Lower lobe of right lung (tissue), 2 donors: ENCODE measurements at regions not wholly inside any gene's neighbourhood (a gene's known extent, or its start where the extent isn't known, plus 50 kb on each side); places are given as distances from the start of the nearest gene placed in this dataset.

Experiments used
- ATAC-seq, 2 donors: fragments of 200-7000 bp; cut with Tn5 transposase; one replicate each; pipeline ENCODE4 v1.9.1; 2020 to 2022; ENCODE audit warnings: mild to moderate bottlenecking in 2 of 2, moderate library complexity in 2 of 2
- DNase-seq: peaks from one replicate; pipeline ENCODE4 v3.0.0-alpha.2; 2020
- H3K27ac ChIP-seq: fragments of 200-600 bp; one replicate; pipeline ENCODE4 v1.8.0; 2022
- H3K27me3 ChIP-seq: fragments of 200-600 bp; one replicate; pipeline ENCODE4 v1.8.0; 2022; ENCODE audit warnings: low read depth
- H3K36me3 ChIP-seq: fragments of 200-600 bp; one replicate; pipeline ENCODE4 v1.8.0; 2022; ENCODE audit warnings: mild to moderate bottlenecking
- H3K4me1 ChIP-seq: fragments of 200-600 bp; one replicate; pipeline ENCODE4 v1.8.0; 2022
- H3K4me3 ChIP-seq: fragments of 200-600 bp; one replicate; pipeline ENCODE4 v1.8.0; 2022; ENCODE audit warnings: mild to moderate bottlenecking
- H3K9me3 ChIP-seq: fragments of 200-600 bp; one replicate; pipeline ENCODE4 v1.8.0; 2022
- intact Hi-C: fragments of 100-400 bp; cut with DNase I; formaldehyde crosslinking; loops from one replicate; pipeline ENCODE4 v1.11.0; 2022
- TF ChIP-seq, protein P1 (sequence below): fragments of 200-600 bp; IDR thresholded peaks from one replicate; pipeline ENCODE4 v1.8.0; 2022; ENCODE audit warnings: antibody characterized with exemption, mild to moderate bottlenecking
- donor health status: DM: no; HTN: yes; CAD: no; lungs with severe emphysema.

DNA sequence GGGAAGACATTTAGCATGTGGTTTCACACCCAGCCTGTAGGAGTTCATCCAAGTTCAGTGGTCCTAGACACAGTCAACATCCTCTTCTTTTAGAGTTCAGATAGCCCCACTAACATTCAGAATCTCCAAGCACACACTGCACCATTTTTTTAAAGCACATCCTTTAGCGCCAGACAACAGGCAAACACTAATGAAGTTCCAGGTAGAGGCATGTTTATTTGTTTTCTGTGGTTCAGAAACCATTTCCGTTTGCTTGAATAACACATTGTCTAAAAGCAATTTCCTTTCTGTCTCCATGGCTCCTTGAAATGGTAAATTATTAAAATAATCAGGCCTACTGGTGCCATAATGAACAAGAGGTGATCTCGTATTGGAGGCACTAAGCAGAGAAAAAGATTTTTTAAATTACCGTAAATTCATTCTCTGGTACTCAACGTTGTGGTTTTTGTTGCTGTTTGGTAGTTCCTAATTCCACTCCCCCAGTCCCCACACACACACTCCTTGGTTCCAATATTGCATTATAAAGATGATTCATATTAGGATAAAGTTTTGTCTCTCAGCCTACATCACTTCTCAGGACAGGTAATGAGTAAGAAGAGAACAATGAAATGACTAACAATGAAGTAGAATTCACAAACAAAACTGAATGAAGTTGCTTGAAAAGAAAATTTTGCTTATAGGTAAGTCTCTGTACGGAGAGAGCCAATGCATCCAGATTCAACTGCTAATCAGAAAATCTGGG lies 153.1 kb downstream of the PCSK1 start:
- H3K27ac ChIP-seq = no peak overlapping the region
- no peaks in the 10 kb centered on the region for H3K9me3 ChIP-seq
- intact Hi-C loops = no loop called here
- H3K4me1 ChIP-seq = no peaks in the 10 kb centered on the region
- no peaks in the 10 kb centered on the region for H3K36me3 ChIP-seq
- no peaks in the 10 kb centered on the region for H3K27me3 ChIP-seq
- TF ChIP-seq, protein P1, sequence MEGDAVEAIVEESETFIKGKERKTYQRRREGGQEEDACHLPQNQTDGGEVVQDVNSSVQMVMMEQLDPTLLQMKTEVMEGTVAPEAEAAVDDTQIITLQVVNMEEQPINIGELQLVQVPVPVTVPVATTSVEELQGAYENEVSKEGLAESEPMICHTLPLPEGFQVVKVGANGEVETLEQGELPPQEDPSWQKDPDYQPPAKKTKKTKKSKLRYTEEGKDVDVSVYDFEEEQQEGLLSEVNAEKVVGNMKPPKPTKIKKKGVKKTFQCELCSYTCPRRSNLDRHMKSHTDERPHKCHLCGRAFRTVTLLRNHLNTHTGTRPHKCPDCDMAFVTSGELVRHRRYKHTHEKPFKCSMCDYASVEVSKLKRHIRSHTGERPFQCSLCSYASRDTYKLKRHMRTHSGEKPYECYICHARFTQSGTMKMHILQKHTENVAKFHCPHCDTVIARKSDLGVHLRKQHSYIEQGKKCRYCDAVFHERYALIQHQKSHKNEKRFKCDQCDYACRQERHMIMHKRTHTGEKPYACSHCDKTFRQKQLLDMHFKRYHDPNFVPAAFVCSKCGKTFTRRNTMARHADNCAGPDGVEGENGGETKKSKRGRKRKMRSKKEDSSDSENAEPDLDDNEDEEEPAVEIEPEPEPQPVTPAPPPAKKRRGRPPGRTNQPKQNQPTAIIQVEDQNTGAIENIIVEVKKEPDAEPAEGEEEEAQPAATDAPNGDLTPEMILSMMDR = no peak
- H3K4me3 ChIP-seq = no peak overlapping the region
- ATAC-seq (no peak), DNase-seq (no peak)

DNA sequence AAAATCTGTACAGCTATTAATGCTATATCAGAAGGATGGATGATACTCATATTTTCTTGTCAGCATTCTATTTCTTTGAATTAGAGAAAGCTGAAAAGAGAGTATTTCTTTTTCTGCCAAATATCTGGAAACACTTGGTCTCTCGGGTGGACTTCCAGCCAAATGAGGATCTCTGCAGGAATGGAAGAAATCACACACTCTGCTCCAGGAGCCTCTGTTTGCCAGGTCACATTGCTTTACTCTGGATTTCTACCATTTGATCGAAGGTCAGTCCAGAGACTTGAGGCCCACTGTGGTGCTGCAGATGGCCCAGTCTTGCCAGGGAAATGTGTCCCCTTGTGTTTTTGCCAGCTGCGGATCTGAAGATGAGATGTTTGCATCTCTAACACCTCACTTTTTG lies 154.1 kb downstream of the PCSK1 start:
- no peaks in the 10 kb centered on the region for H3K4me1 ChIP-seq
- DNase-seq (no peak), ATAC-seq (no peak)
- H3K27ac ChIP-seq = no peak overlapping the region
- H3K4me3 ChIP-seq = no peak overlapping the region
- no peaks in the 10 kb centered on the region for H3K27me3 ChIP-seq
- intact Hi-C loops = no loop called here
- TF ChIP-seq, protein P1 = no peak
- no peaks in the 10 kb centered on the region for H3K9me3 ChIP-seq
- H3K36me3 ChIP-seq = no peaks in the 10 kb centered on the region

DNA sequence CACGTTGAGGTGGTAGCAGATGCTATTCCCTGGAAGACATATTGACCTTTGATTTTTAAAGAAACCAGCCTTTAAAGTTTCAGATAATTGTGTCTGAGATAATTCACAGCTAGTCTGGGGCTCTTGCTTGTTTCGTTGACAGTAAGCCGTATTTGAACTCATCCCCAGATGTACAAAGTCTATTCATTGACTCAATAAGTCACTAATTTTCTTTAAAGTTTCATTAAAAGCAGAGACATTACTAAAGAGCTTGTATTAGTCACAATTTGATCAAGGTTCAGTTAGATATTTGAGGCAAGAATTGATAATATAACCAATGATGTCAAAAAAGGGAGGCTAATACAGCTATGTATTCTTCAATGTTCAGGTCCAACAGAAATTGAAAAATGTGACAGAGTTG lies 158.0 kb downstream of the PCSK1 start:
- H3K27ac ChIP-seq = no peak overlapping the region
- H3K4me1 ChIP-seq = no peaks in the 10 kb centered on the region
- ATAC-seq = no peak
- H3K9me3 ChIP-seq = peaks cover 3% of the 10 kb centered on the region
- no peak overlapping the region for H3K4me3 ChIP-seq
- TF ChIP-seq, protein P1 = no peak
- no peak for DNase-seq
- no peaks in the 10 kb centered on the region for H3K27me3 ChIP-seq
- no peaks in the 10 kb centered on the region for H3K36me3 ChIP-seq
- intact Hi-C loops = no loop called here

DNA sequence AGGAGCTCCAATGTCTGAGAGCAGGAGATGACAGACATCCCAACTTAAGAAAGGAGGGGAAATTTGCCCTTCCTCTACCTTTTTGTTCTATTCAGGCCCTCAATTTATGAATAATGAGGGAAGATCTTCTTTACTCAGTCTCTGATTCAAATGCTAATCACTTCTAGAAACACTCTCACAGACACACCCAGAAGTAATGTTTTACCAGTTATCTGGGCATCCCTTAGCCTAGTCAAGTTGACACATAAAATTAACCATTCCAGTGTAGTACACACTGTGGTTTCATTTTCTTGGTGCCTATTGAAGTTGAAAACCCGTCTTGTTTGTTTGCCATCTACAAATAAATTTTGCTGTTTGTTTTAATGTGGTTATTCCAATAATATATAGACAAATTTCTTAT lies 167.6 kb downstream of the PCSK1 start:
- no peak overlapping the region for H3K4me3 ChIP-seq
- H3K36me3 ChIP-seq = no peaks in the 10 kb centered on the region
- TF ChIP-seq, protein P1 = no peak
- intact Hi-C loops = no loop called here
- DNase-seq (no peak), ATAC-seq (no peak)
- H3K27ac ChIP-seq = no peak overlapping the region
- H3K9me3 ChIP-seq = peaks cover 15% of the 10 kb centered on the region
- H3K4me1 ChIP-seq = no peaks in the 10 kb centered on the region
- no peaks in the 10 kb centered on the region for H3K27me3 ChIP-seq

DNA sequence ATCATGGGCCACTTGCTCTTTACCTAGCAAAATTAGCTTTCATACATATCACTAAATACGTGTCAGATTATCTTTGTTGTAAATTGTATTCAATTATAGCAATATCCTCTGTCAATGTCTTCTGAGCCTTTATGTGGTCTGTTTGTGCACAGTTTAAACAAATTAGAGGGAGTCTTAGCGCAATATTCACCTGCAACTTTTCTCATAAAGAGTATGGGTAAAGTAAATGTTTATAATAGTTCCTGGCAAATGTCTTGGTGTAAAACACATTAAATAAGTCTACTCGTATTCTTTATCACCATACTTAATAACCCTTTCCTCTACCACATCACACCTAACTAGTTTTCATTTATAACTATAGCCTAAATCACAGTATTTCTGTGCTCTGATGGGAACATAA lies 169.0 kb downstream of the PCSK1 start:
- H3K4me1 ChIP-seq = peaks cover 9% of the 10 kb centered on the region
- ATAC-seq (no peak), DNase-seq (no peak)
- intact Hi-C loops = no loop called here
- no peaks in the 10 kb centered on the region for H3K36me3 ChIP-seq
- H3K27me3 ChIP-seq = no peaks in the 10 kb centered on the region
- TF ChIP-seq, protein P1 = no peak
- H3K4me3 ChIP-seq = no peak overlapping the region
- peaks cover 9% of the 10 kb centered on the region for H3K9me3 ChIP-seq
- no peak overlapping the region for H3K27ac ChIP-seq
